HG02938 (cell line): ENCODE measurements at regions not wholly inside any gene's neighbourhood (a gene's known extent, or its start where the extent isn't known, plus 50 kb on each side); places are given as distances from the start of the nearest gene placed in this dataset.
A peak's percentile ranks its signal among the peaks of the same experiment; 100 is the strongest.

ENCODE experiments used
- ATAC-seq: cut with Tn5 transposase; IDR thresholded peaks from one replicate; pipeline ENCODE4 v1.9.1; 2021; ENCODE audit warnings: mild to moderate bottlenecking, moderate library complexity; ENCODE audit not compliant: unreplicated experiment

- ATAC-seq: no peak
Observed at GRCh38 chr2:129299338-129299737, 680.1 kb upstream of the RAB6C start.

- no peak for ATAC-seq
Observed at GRCh38 chr2:129299756-129300155, 679.7 kb upstream of the RAB6C start.

GRCh38 chr2:129300456-129300855 lies 679.0 kb upstream of the RAB6C start:
- no peak for ATAC-seq

GRCh38 chr2:129301431-129301913 lies 678.0 kb upstream of the RAB6C start:
- no peak for ATAC-seq

- ATAC-seq: no peak
Observed at GRCh38 chr2:129302106-129302505, 677.4 kb upstream of the RAB6C start.

GRCh38 chr2:129302561-129303183 lies 676.8 kb upstream of the RAB6C start:
- no peak for ATAC-seq

GRCh38 chr2:129314120-129314519 lies 665.3 kb upstream of the RAB6C start:
- ATAC-seq: no peak

- ATAC-seq: no peak
Observed at GRCh38 chr2:129318581-129319421, 660.7 kb upstream of the RAB6C start.

GRCh38 chr2:129319422-129319717 lies 660.1 kb upstream of the RAB6C start:
- no peak for ATAC-seq

- no peak for ATAC-seq
Observed at GRCh38 chr2:129320288-129320687, 659.2 kb upstream of the RAB6C start.

GRCh38 chr2:129324349-129324748 lies 655.1 kb upstream of the RAB6C start:
- ATAC-seq: no peak

- ATAC-seq: no peak
Observed at GRCh38 chr2:129325151-129325550, 654.3 kb upstream of the RAB6C start.

GRCh38 chr2:129329574-129329973 lies 649.9 kb upstream of the RAB6C start:
- no peak for ATAC-seq

GRCh38 chr2:129330504-129330903 lies 649.0 kb upstream of the RAB6C start:
- ATAC-seq: no peak

GRCh38 chr2:129331638-129332037 lies 647.8 kb upstream of the RAB6C start:
- no peak for ATAC-seq

GRCh38 chr2:129334128-129334527 lies 645.3 kb upstream of the RAB6C start:
- ATAC-seq: no peak

- ATAC-seq: no peak
Observed at GRCh38 chr2:129334696-129335410, 644.6 kb upstream of the RAB6C start.

- no peak for ATAC-seq
Observed at GRCh38 chr2:129336276-129336675, 643.2 kb upstream of the RAB6C start.

GRCh38 chr2:129337076-129337475 lies 642.4 kb upstream of the RAB6C start:
- no peak for ATAC-seq

- ATAC-seq: no peak
Observed at GRCh38 chr2:129345540-129345939, 633.9 kb upstream of the RAB6C start.

GRCh38 chr2:129347486-129348217 lies 631.8 kb upstream of the RAB6C start:
- ATAC-seq: peak; percentile 98
